NCI-H524 (cell line): ENCODE measurements at regions not wholly inside any gene's neighbourhood (a gene's known extent, or its start where the extent isn't known, plus 50 kb on each side); places are given as distances from the start of the nearest gene placed in this dataset.
"Not testable (repeated sequence)": the region's sequence is repeated elsewhere in the genome, so short reads cannot be mapped to it uniquely, and the experiment has no call there.

ENCODE experiments used
- DNase-seq, 2 experiments: peaks; one replicate each; lab custom pipeline; 2025; lab: John Stamatoyannopoulos, UW

- no peak for DNase-seq
Observed at GRCh38 chr18:30705943-30706342, 336.6 kb downstream of the DSC3 start.

GRCh38 chr18:30698571-30698970 is 344.0 kb downstream of the DSC3 start:
- no peak for DNase-seq

GRCh38 chr18:30696201-30696600 is 346.3 kb downstream of the DSC3 start:
- DNase-seq = no peak

- no peak for DNase-seq
Observed at GRCh38 chr18:30694773-30695172, 347.8 kb downstream of the DSC3 start.

- no peak for DNase-seq
Observed at GRCh38 chr18:30689216-30689615, 353.3 kb downstream of the DSC3 start.

GRCh38 chr18:30687501-30687900 is 355.0 kb downstream of the DSC3 start:
- DNase-seq = no peak

GRCh38 chr18:30684825-30685481 is 357.6 kb downstream of the DSC3 start:
- DNase-seq = no peak

- DNase-seq = no peak
Observed at GRCh38 chr18:30683836-30684235, 358.7 kb downstream of the DSC3 start.

GRCh38 chr18:30682672-30683071 is 359.9 kb downstream of the DSC3 start:
- no peak for DNase-seq

GRCh38 chr18:30679285-30679930 is 363.1 kb downstream of the DSC3 start:
- no peak for DNase-seq

- DNase-seq = not testable (repeated sequence)
Observed at GRCh38 chr18:30677813-30678212, 364.7 kb downstream of the DSC3 start.

- peak; percentile 45 to 78 for DNase-seq
Observed at GRCh38 chr18:30676053-30676480, 366.5 kb downstream of the DSC3 start.

GRCh38 chr18:30675493-30675892 is 367.0 kb downstream of the DSC3 start:
- DNase-seq = no peak

GRCh38 chr18:30675072-30675471 is 367.5 kb downstream of the DSC3 start:
- DNase-seq = no peak

- DNase-seq = no peak
Observed at GRCh38 chr18:30674596-30674995, 367.9 kb downstream of the DSC3 start.

- DNase-seq = not testable (repeated sequence)
Observed at GRCh38 chr18:30672439-30672838, 370.1 kb downstream of the DSC3 start.

GRCh38 chr18:30658306-30658705 is 384.2 kb downstream of the DSC3 start:
- DNase-seq = no peak

- no peak for DNase-seq
Observed at GRCh38 chr18:30652387-30652786, 390.2 kb downstream of the DSC3 start.

- no peak for DNase-seq
Observed at GRCh38 chr18:30650499-30650898, 392.0 kb downstream of the DSC3 start.

- no peak for DNase-seq
Observed at GRCh38 chr18:30644158-30644557, 398.4 kb downstream of the DSC3 start.

- DNase-seq = no peak
Observed at GRCh38 chr18:30639361-30639760, 403.2 kb downstream of the DSC3 start.

GRCh38 chr18:30634249-30634648 is 408.3 kb downstream of the DSC3 start:
- no peak for DNase-seq

GRCh38 chr18:30632071-30632698 is 410.4 kb downstream of the DSC3 start:
- peak in 1 of 2 experiments; percentile 40 for DNase-seq
